ACHN (cell line): ENCODE measurements at regions not wholly inside any gene's neighbourhood (a gene's known extent, or its start where the extent isn't known, plus 50 kb on each side); places are given as distances from the start of the nearest gene placed in this dataset.
"Not testable (repeated sequence)": the region's sequence is repeated elsewhere in the genome, so short reads cannot be mapped to it uniquely, and the experiment has no call there.

ENCODE experiments used
- DNase-seq: peaks from one replicate; pipeline ENCODE4 v3.0.0-alpha.2; 2015
- in situ Hi-C: cut with HindIII; loops from 2 replicates; pipeline ENCODE4 v1.10.0; 2017; ENCODE audit warnings: low sequenced_read_pairs, low pct_ligation_motif_present, low pct_unique_long_range_greater_than_20kb

- no peak for DNase-seq
- in situ Hi-C loops: no loop called here
These were observed 108.8 kb downstream of the EFHB start for GRCh38 chr3:19825193-19825592.

- in situ Hi-C loops: no loop called here
These were observed 111.2 kb downstream of the EFHB start for GRCh38 chr3:19822805-19823204.

DNA sequence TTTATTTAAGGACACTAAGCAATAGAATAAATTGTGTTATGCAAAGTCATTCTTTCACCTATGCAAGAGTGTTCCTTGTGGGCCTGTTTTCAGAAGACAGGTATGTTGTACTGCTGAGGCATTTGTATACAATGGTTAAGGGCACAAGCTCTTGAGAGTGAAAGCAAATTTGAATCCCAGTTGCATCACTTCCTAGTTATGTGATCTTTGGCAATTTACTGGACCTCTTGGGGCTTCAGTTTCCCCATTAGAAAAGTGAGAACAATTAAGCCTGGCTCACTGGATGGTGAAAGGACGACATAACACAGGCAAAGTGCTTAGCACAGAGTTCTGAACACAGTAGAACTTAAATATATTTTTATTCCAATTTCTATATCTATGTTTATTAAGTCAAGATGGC lies 117.4 kb downstream of the EFHB start:
- no peak for DNase-seq
- in situ Hi-C loops: no loop called here

More at GRCh38 chr3:19822805-19823204, 111.2 kb downstream of the EFHB start:
- no peak for DNase-seq

DNA sequence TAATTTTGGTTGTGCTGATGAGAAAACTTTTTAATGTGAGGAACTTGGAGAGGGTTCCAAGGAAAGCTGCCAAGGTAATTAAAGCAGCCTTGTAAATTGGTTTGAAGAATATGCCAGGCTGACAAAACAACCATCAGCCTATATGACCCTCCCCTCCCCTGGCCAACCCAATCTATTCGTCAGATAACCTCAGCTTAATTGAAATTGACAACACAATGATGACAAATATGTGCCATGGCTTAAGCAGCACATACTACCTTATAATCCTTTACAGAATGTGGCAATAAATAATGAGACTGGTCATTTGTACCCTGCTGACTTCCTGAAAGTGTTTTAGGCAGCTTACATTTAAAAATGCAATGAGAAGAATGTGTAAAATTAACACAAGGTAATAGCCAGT lies 118.2 kb downstream of the EFHB start:
- in situ Hi-C loops: no loop called here
- no peak for DNase-seq

GRCh38 chr3:19813743-19814142 lies 120.3 kb downstream of the EFHB start:
- in situ Hi-C loops, DNase-seq: not testable (repeated sequence)

GRCh38 chr3:19811689-19812088 lies 122.3 kb downstream of the EFHB start:
- in situ Hi-C loops: no loop called here
- DNase-seq: no peak

DNA sequence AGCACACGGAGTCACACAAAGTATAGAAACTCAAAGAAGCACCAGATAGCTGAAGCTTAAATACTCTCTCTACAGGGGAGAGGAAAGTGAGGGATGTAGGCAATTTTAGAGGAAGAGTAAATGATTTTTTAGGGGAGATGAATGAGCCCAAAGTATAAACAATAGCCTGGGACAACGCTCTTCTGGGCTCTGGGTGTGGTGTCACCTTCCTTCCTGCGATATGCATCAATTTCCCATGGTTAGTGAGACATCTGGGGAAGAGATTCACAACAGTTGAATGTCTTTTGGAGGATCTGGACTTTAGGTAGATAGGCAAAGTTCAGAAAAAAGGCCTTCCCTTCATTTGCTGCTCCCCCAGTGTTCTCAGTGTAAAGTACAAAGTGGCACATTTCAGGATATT lies 125.2 kb downstream of the EFHB start:
- DNase-seq: no peak
- in situ Hi-C loops: no loop called here

GRCh38 chr3:19799887-19800286 lies 134.1 kb downstream of the EFHB start:
- in situ Hi-C loops: no loop called here
- no peak for DNase-seq

DNA sequence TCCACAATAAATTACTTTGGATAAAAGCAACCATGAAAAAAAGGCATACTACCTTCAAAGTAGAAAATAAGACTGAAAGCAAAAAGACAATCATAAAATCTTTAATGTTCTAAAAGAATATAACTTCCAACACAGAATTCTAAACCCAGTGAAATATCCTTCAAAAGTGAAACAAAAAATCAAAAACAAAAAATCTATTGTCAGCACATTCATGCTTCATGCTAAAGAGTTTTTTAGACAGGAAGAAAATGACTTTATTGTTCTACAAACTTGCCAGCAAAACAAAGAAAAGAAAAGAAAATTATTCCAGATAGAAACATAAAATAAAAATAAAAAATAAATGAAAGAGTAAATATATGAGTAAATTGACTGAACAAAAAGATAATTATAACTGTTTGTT lies 134.9 kb downstream of the EFHB start:
- in situ Hi-C loops: no loop called here
- DNase-seq: no peak

DNA sequence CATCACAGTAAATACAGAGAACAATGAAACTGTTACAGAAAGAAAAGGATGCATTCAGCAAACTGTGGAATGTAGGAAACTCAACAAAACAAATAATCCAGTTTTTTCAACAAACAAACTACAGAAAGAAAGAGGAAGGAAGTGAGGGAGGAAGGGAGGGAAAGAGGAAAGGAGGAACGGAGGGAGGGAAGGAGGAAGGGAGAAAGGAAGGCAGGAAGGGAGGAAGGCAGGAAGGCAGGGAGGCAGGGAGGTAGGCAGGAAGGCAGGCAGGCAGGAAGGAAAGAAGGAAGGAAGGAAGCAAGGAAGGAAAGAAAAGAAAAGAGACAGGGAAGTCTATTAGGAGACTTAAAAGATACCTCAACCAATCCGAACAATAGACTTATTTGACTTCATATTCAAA lies 135.7 kb downstream of the EFHB start:
- in situ Hi-C loops: no loop called here
- no peak for DNase-seq

DNA sequence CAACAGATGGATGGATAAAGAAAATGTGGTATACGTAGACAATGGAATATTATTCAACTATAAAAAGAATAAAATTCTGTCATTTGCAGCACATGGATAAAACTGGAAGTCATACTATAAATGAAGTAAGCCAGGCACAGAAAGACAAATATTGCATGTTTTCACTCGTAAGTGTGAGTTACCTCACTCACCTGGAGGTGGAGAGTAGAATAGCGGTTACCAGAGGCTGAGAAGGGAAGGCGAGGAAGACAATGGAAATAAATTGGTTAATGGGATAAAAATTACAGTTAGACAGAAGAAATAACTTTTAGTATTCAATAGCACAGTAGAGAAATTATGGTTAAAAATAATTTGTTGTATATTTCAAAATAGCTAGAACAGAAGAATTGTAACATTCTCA lies 141.6 kb downstream of the EFHB start:
- in situ Hi-C loops: no loop called here
- DNase-seq: no peak

- in situ Hi-C loops: no loop called here
These were observed 158.3 kb downstream of the EFHB start for GRCh38 chr3:19775765-19776164.

GRCh38 chr3:19769694-19770093 lies 164.3 kb downstream of the EFHB start:
- in situ Hi-C loops: no loop called here
- DNase-seq: no peak

More at GRCh38 chr3:19775765-19776164, 158.3 kb downstream of the EFHB start:
- no peak for DNase-seq

- in situ Hi-C loops: no loop called here
- no peak for DNase-seq
These were observed 168.1 kb downstream of the EFHB start for GRCh38 chr3:19765954-19766353.

DNA sequence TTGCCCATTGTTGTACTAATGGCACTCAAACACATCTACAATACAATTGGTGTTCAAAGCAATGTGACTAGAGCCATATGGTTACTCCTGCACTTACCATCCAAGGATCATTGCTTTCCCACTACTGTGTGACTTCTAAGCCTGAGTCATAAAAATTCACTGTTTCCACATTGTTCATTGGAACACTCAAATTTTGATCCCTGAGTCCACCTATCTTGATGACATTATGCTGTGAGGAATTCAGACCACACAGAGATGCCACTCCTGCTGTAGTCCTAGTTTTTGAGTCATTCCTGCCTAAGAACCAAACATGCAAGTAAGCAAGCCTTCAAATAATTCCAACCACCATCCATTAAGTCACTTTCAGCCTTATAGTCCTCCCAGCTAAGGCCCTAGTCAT lies 176.2 kb downstream of the EFHB start:
- no peak for DNase-seq
- in situ Hi-C loops: no loop called here

DNA sequence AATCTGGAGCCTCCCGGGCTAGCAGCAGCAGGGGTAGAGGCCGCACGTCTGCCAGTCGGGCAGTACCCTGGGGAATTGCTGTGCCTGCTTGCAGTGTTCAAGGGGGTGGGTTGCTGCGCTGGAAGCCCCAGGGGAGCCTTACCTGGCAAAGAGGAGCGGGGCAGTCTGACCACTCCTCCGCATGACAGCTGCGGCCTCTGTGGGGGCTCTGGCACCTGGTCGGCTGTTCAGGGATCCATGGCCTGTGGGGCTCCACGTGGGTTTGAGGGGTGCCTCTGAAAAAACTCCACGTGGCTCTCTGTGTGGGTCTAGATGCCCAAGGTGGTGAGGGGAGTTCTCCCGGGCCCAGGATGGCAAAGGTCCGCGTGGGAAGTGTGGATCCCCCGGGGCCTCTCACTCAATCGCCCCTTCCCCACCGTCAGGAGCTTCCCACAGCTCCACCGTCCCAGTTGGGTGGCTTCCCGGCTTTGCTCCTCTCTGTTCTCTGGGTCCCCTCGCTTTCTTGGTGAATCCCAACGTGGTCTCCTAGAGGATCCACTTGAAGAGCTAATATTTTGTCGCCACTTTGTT lies 184.5 kb downstream of the EFHB start:
- in situ Hi-C loops: no loop called here
- DNase-seq: no peak

- DNase-seq: no peak
- in situ Hi-C loops: no loop called here
These were observed 185.1 kb downstream of the EFHB start for GRCh38 chr3:19748782-19749447.

- DNase-seq: no peak
- in situ Hi-C loops: no loop called here
These were observed 190.0 kb downstream of the EFHB start for GRCh38 chr3:19744047-19744446.

GRCh38 chr3:19742935-19743334 lies 191.1 kb downstream of the EFHB start:
- in situ Hi-C loops: no loop called here
- DNase-seq: no peak

- in situ Hi-C loops: no loop called here
- no peak for DNase-seq
These were observed 194.5 kb downstream of the EFHB start for GRCh38 chr3:19739504-19739903.
